IMR-90 (cell line): ENCODE measurements at regions not wholly inside any gene's neighbourhood (a gene's known extent, or its start where the extent isn't known, plus 50 kb on each side); places are given as distances from the start of the nearest gene placed in this dataset.

Experiments used
- CTCF ChIP-seq: conservative IDR thresholded peaks from 2 replicates; pipeline ENCODE4 v1.5.1; 2012; ENCODE audit warnings: mild to moderate bottlenecking, low read depth, low read length, improper control_type of control experiment
- ELK1 ChIP-seq: fragments of 150-350 bp; IDR thresholded peaks from 2 replicates; pipeline ENCODE4 v1.6.1; 2016; ENCODE audit warnings: low read depth, mild to moderate bottlenecking, low read length, moderate library complexity, borderline replicate concordance
- FOS ChIP-seq: fragments of 150-350 bp; IDR thresholded peaks from 2 replicates; pipeline ENCODE4 v1.6.1; 2016; ENCODE audit warnings: low read depth, low read length
- MAFK ChIP-seq: IDR thresholded peaks from 2 replicates; pipeline ENCODE4 v1.6.1; 2012; ENCODE audit warnings: low read depth, low read length, improper control_type of control experiment
- MXI1 ChIP-seq: IDR thresholded peaks from 2 replicates; pipeline ENCODE4 v1.6.1; 2012; ENCODE audit warnings: low read depth, mild to moderate bottlenecking, low read length, moderate library complexity, borderline replicate concordance
- NFE2L2 ChIP-seq: fragments of 150-350 bp; IDR thresholded peaks from 2 replicates; pipeline ENCODE4 v1.6.1; 2016; ENCODE audit warnings: low read depth, mild to moderate bottlenecking, low read length
- POLR2A ChIP-seq: IDR thresholded peaks from 2 replicates; pipeline ENCODE4 v1.6.1; 2012; ENCODE audit warnings: mild to moderate bottlenecking, low read depth, low read length
- RAD21 ChIP-seq: IDR thresholded peaks from 2 replicates; pipeline ENCODE4 v1.6.1; 2012; ENCODE audit warnings: low read length, improper control_type of control experiment
- SMC3 ChIP-seq: fragments of 150-350 bp; IDR thresholded peaks from 2 replicates; pipeline ENCODE4 v1.6.1; 2016; ENCODE audit warnings: low read depth, mild to moderate bottlenecking, antibody characterized with exemption, low read length, moderate library complexity

- TF ChIP-seq CTCF (no peak), FOS (no peak), MAFK (no peak), RAD21 (no peak; the same call in 1 of the 2 replicates), MXI1 (no peak), NFE2L2 (no peak), POLR2A (no peak), ELK1 (no peak), SMC3 (no peak)
Observed at GRCh38 chr10:4343873-4344272, 482.1 kb upstream of the AKR1E2 start.
